HEK293 (cell line): ENCODE measurements at regions not wholly inside any gene's neighbourhood (a gene's known extent, or its start where the extent isn't known, plus 50 kb on each side); places are given as distances from the start of the nearest gene placed in this dataset.

ENCODE experiments used
- CTCF ChIA-PET: fragments of 350-600 bp; formaldehyde crosslinking; extraction: SDS; loops from one replicate; lab custom pipeline; 2021; ENCODE audit warnings: antibody characterized with exemption; lab: Yijun Ruan, JAX
- POLR2A ChIA-PET: fragments of 300-600 bp; formaldehyde crosslinking; extraction: SDS; loops from one replicate; lab custom pipeline; 2020; ENCODE audit warnings: antibody characterized with exemption, inconsistent platforms; lab: Yijun Ruan, JAX
- H3K27ac ChIP-seq: fragments of 200-500 bp; sonication (Bioruptor generic); 2 replicates; pipeline ENCODE4 v1.5.1; 2014; ENCODE audit warnings: low read depth, low read length, control low read depth, inconsistent platforms; ENCODE audit errors: extremely low read depth
- H3K36me3 ChIP-seq, 2 experiments: fragments of 200-500 bp in 1 of 2; sonication (Bioruptor generic) in 1 of 2; 1 replicate in 1 of 2; 2 replicates in 1 of 2; pipeline ENCODE4 v1.5.1; 2014 to 2017; ENCODE audit warnings: inconsistent platforms in 2 of 2, low read length in 2 of 2; ENCODE audit not compliant: control insufficient read depth in 2 of 2, insufficient read depth in 1 of 2
- H3K4me1 ChIP-seq: fragments of 200-500 bp; sonication (Bioruptor generic); 2 replicates; pipeline ENCODE4 v1.5.1; 2014; ENCODE audit warnings: mild to moderate bottlenecking, low read length, inconsistent platforms; ENCODE audit not compliant: control insufficient read depth, insufficient read depth
- H3K4me3 ChIP-seq: 2 replicates; pipeline ENCODE4 v1.5.1; 2011; ENCODE audit warnings: low read depth, mild to moderate bottlenecking, control low read depth, low read length, moderate library complexity
- H3K9me3 ChIP-seq: fragments of 200-500 bp; sonication (Bioruptor generic); 2 replicates; pipeline ENCODE4 v1.5.1; 2014; ENCODE audit warnings: low read depth, low read length, inconsistent platforms; ENCODE audit not compliant: control insufficient read depth, insufficient read depth
- BCL11B ChIP-seq: fragments of 450-650 bp; formaldehyde crosslinking; IDR thresholded peaks from 2 replicates; pipeline ENCODE4 v1.5.1; 2016; ENCODE audit warnings: low read depth, missing biosample characterization, missing genetic modification characterization
- CTCF ChIP-seq: fragments of 450-650 bp; formaldehyde crosslinking; IDR thresholded peaks from 2 replicates; pipeline ENCODE4 v1.5.1; 2016; ENCODE audit warnings: missing biosample characterization, missing genetic modification characterization
- INSM2 ChIP-seq: fragments of 450-650 bp; formaldehyde crosslinking; IDR thresholded peaks from 2 replicates; pipeline ENCODE4 v1.5.1; 2016; ENCODE audit warnings: missing biosample characterization, missing genetic modification characterization
- KLF17 ChIP-seq: fragments of 450-650 bp; formaldehyde crosslinking; IDR thresholded peaks from 2 replicates; pipeline ENCODE4 v1.5.1; 2016; ENCODE audit warnings: missing biosample characterization, missing genetic modification characterization
- KLF9 ChIP-seq: fragments of 450-650 bp; formaldehyde crosslinking; IDR thresholded peaks from 2 replicates; pipeline ENCODE4 v1.5.1; 2016; ENCODE audit warnings: missing biosample characterization, missing genetic modification characterization, low read depth
- OSR2 ChIP-seq: fragments of 450-650 bp; formaldehyde crosslinking; IDR thresholded peaks from 2 replicates; pipeline ENCODE4 v1.5.1; 2016; ENCODE audit warnings: missing biosample characterization, missing genetic modification characterization
- PBX3 ChIP-seq: sonication (generic); formaldehyde crosslinking; IDR thresholded peaks from 2 replicates; pipeline ENCODE4 v1.8.1; 2022; ENCODE audit warnings: mild to moderate bottlenecking, moderate library complexity, missing genetic modification reagents
- TCF7L2 ChIP-seq: IDR thresholded peaks from 2 replicates; pipeline ENCODE4 v1.6.1; 2011; ENCODE audit warnings: low read depth, mild to moderate bottlenecking, inconsistent platforms, low read length, moderate library complexity, borderline replicate concordance
- TRIM28 ChIP-seq: IDR thresholded peaks from 2 replicates; pipeline ENCODE4 v1.6.1; 2011; ENCODE audit warnings: low read length, control low read depth, borderline replicate concordance
- ZBTB48 ChIP-seq: fragments of 450-650 bp; formaldehyde crosslinking; IDR thresholded peaks from 2 replicates; pipeline ENCODE4 v1.5.1; 2016; ENCODE audit warnings: missing biosample characterization, missing genetic modification characterization
- ZNF2 ChIP-seq: fragments of 450-650 bp; formaldehyde crosslinking; IDR thresholded peaks from 2 replicates; pipeline ENCODE4 v1.5.1; 2016; ENCODE audit warnings: missing biosample characterization, missing genetic modification characterization
- ZNF223 ChIP-seq: fragments of 450-650 bp; formaldehyde crosslinking; IDR thresholded peaks from 2 replicates; pipeline ENCODE4 v1.5.1; 2016; ENCODE audit warnings: missing biosample characterization, missing genetic modification characterization
- ZNF391 ChIP-seq: fragments of 450-650 bp; formaldehyde crosslinking; IDR thresholded peaks from 2 replicates; pipeline ENCODE4 v1.5.1; 2016; ENCODE audit warnings: low read depth, missing biosample characterization, missing genetic modification characterization, borderline replicate concordance
- ZNF48 ChIP-seq: fragments of 450-650 bp; formaldehyde crosslinking; IDR thresholded peaks from 2 replicates; pipeline ENCODE4 v1.5.1; 2016; ENCODE audit warnings: missing biosample characterization, missing genetic modification characterization
- ZNF501 ChIP-seq: fragments of 450-650 bp; formaldehyde crosslinking; IDR thresholded peaks from 2 replicates; pipeline ENCODE4 v1.5.1; 2016; ENCODE audit warnings: missing biosample characterization, missing genetic modification characterization
- ZNF514 ChIP-seq: fragments of 450-650 bp; formaldehyde crosslinking; IDR thresholded peaks from 2 replicates; pipeline ENCODE4 v1.5.1; 2016; ENCODE audit warnings: missing biosample characterization, missing genetic modification characterization
- ZNF530 ChIP-seq: fragments of 450-650 bp; formaldehyde crosslinking; IDR thresholded peaks from 2 replicates; pipeline ENCODE4 v1.5.1; 2016; ENCODE audit warnings: low read depth, missing biosample characterization, missing genetic modification characterization
- ZNF561 ChIP-seq: fragments of 450-650 bp; IDR thresholded peaks from 2 replicates; pipeline ENCODE4 v1.5.1; 2018; ENCODE audit warnings: missing biosample characterization, missing genetic modification characterization, borderline replicate concordance
- ZNF624 ChIP-seq: fragments of 450-650 bp; formaldehyde crosslinking; IDR thresholded peaks from 2 replicates; pipeline ENCODE4 v1.5.1; 2017; ENCODE audit warnings: missing biosample characterization, missing genetic modification characterization
- ZNF791 ChIP-seq: fragments of 450-650 bp; formaldehyde crosslinking; IDR thresholded peaks from 2 replicates; pipeline ENCODE4 v1.5.1; 2016; ENCODE audit warnings: missing biosample characterization, missing genetic modification characterization
- ZNF843 ChIP-seq: fragments of 450-650 bp; formaldehyde crosslinking; IDR thresholded peaks from 2 replicates; pipeline ENCODE4 v1.5.1; 2016; ENCODE audit warnings: missing biosample characterization, missing genetic modification characterization
- ZSCAN18 ChIP-seq: fragments of 450-650 bp; formaldehyde crosslinking; IDR thresholded peaks from 2 replicates; pipeline ENCODE4 v1.5.1; 2016; ENCODE audit warnings: missing biosample characterization, missing genetic modification characterization
- ZSCAN23 ChIP-seq: fragments of 450-650 bp; formaldehyde crosslinking; IDR thresholded peaks from 2 replicates; pipeline ENCODE4 v1.5.1; 2016; ENCODE audit warnings: missing biosample characterization, missing genetic modification characterization
- ZSCAN30 ChIP-seq: fragments of 450-650 bp; IDR thresholded peaks from 2 replicates; pipeline ENCODE4 v1.5.1; 2018; ENCODE audit warnings: missing biosample characterization, mild to moderate bottlenecking, missing genetic modification characterization, moderate library complexity

GRCh38 chr7:63067897-63068585 is 930.6 kb upstream of the ZNF722 start (continued):
- TF ChIP-seq PBX3 (CRISPR knock-in tag): no peak
- no peak for TF ChIP-seq ZNF2 (tag by site-specific recombination)
- TF ChIP-seq OSR2: no peak
- no peak for TF ChIP-seq ZNF530 (tag by site-specific recombination)

- Histone ChIP-seq H3K4me3 (no peak overlapping the region), H3K4me1 (no peaks in the 10 kb centered on the region), H3K36me3 (no peaks in the 10 kb centered on the region)
- POLR2A ChIA-PET: no interaction called here
- TF ChIP-seq KLF17 (tag by site-specific recombination): no peak
- no peak for TF ChIP-seq ZBTB48 (tag by site-specific recombination)
- TF ChIP-seq ZSCAN30 (tag by site-specific recombination): no peak
- TF ChIP-seq ZNF843 (tag by site-specific recombination): no peak
- TF ChIP-seq TRIM28: no peak
- TF ChIP-seq, all 188 proteins: peak for 0
- Histone ChIP-seq H3K27ac (no peak overlapping the region), H3K9me3 (no peaks in the 10 kb centered on the region)
- CTCF ChIA-PET: no interaction called here
These were observed 928.0 kb upstream of the ZNF722 start for GRCh38 chr7:63070696-63071095.

GRCh38 chr7:63071396-63071795 is 927.3 kb upstream of the ZNF722 start:
- CTCF ChIA-PET: no interaction called here
- Histone ChIP-seq H3K9me3 (no peaks in the 10 kb centered on the region), H3K36me3 (no peaks in the 10 kb centered on the region), H3K27ac (no peak overlapping the region), H3K4me1 (no peaks in the 10 kb centered on the region), H3K4me3 (no peak overlapping the region)
- POLR2A ChIA-PET: no interaction called here
- TF ChIP-seq KLF9 (tag by site-specific recombination): no peak
- TF ChIP-seq, all 188 proteins: peak for 0

GRCh38 chr7:63071920-63072319 is 926.7 kb upstream of the ZNF722 start:
- ChIA-PET CTCF (no interaction called here), POLR2A (no interaction called here)
- H3K36me3 ChIP-seq: no peaks in the 10 kb centered on the region
- no peaks in the 10 kb centered on the region for H3K9me3 ChIP-seq
- H3K27ac ChIP-seq: no peak overlapping the region
- H3K4me1 ChIP-seq: no peaks in the 10 kb centered on the region
- no peak overlapping the region for H3K4me3 ChIP-seq
- TF ChIP-seq ZNF561 (no peak), ZSCAN18 (tag by site-specific recombination) (no peak), CTCF (no peak), OSR2 (no peak), TCF7L2 (no peak), ZNF624 (tag by site-specific recombination) (no peak), ZNF501 (tag by site-specific recombination) (no peak), ZSCAN23 (no peak), ZNF391 (tag by site-specific recombination) (no peak), ZNF791 (tag by site-specific recombination) (no peak), ZNF48 (tag by site-specific recombination) (no peak), INSM2 (tag by site-specific recombination) (no peak), BCL11B (no peak), ZNF223 (tag by site-specific recombination) (no peak), ZNF514 (tag by site-specific recombination) (no peak)
